AG09319 (cell line): ENCODE measurements at regions not wholly inside any gene's neighbourhood (a gene's known extent, or its start where the extent isn't known, plus 50 kb on each side); places are given as distances from the start of the nearest gene placed in this dataset.
A peak's percentile ranks its signal among the peaks of the same experiment; 100 is the strongest.

Experiments used
- DNase-seq: peaks from one replicate; pipeline ENCODE4 v3.0.0-alpha.2; 2010; ENCODE audit warnings: low read depth; ENCODE audit errors: extremely low read depth
- CTCF ChIP-seq: IDR thresholded peaks from 2 replicates; pipeline ENCODE4 v1.5.1; 2011; ENCODE audit warnings: low read depth, mild to moderate bottlenecking, inconsistent platforms, low read length, moderate library complexity

GRCh38 chr5:123795688-123796087 lies 283.7 kb downstream of the CSNK1G3 start:
- no peak for DNase-seq
- no peak for TF ChIP-seq CTCF

- DNase-seq, result no peak
- no peak for TF ChIP-seq CTCF
These were observed 278.2 kb downstream of the CSNK1G3 start for GRCh38 chr5:123790226-123790625.

- no peak for DNase-seq
- no peak for TF ChIP-seq CTCF
These were observed 275.7 kb downstream of the CSNK1G3 start for GRCh38 chr5:123787635-123788034.

- no peak for TF ChIP-seq CTCF
- DNase-seq, result no peak
These were observed 275.2 kb downstream of the CSNK1G3 start for GRCh38 chr5:123787136-123787535.

GRCh38 chr5:123786411-123786810 lies 274.4 kb downstream of the CSNK1G3 start:
- no peak for DNase-seq
- TF ChIP-seq CTCF, result no peak

- peak; percentile 56 for DNase-seq
- no peak for TF ChIP-seq CTCF
These were observed 273.4 kb downstream of the CSNK1G3 start for GRCh38 chr5:123785162-123786071.

- no peak for TF ChIP-seq CTCF
- DNase-seq, result no peak
These were observed 271.4 kb downstream of the CSNK1G3 start for GRCh38 chr5:123783421-123783820.
